ENCODE measurements at regions not wholly inside any gene's neighbourhood (a gene's known extent, or its start where the extent isn't known, plus 50 kb on each side); places are given as distances from the start of the nearest gene placed in this dataset.

- TF ChIP-seq ZBTB7A (IDR thresholded peaks at IDR 0.05; ENCODE audit: low read depth): no peak
- TF ChIP-seq USF1 (IDR thresholded peaks at IDR 0.05): no peak
- TF ChIP-seq CEBPB (IDR thresholded peaks at IDR 0.05): no peak
- no peak for TF ChIP-seq NFIC (IDR thresholded peaks at IDR 0.05)
- TF ChIP-seq YY1 (IDR thresholded peaks at IDR 0.05; ENCODE audit: low read depth): no peak
- TF ChIP-seq CREB1 (IDR thresholded peaks at IDR 0.05; ENCODE audit: low read depth): no peak
- no peak for TF ChIP-seq EP300 (IDR thresholded peaks at IDR 0.05; ENCODE audit: borderline replicate concordance)
- no peak for TF ChIP-seq MAX (IDR thresholded peaks at IDR 0.05)
- TF ChIP-seq TAF1 (IDR thresholded peaks at IDR 0.05; ENCODE audit: low read depth): no peak
These were observed 459.4 kb upstream of the PCDH20 start for GRCh38 chr13:61874970-61875579.
